GM18508 (cell line): ENCODE measurements at regions not wholly inside any gene's neighbourhood (a gene's known extent, or its start where the extent isn't known, plus 50 kb on each side); places are given as distances from the start of the nearest gene placed in this dataset.
"Not testable (repeated sequence)": the region's sequence is repeated elsewhere in the genome, so short reads cannot be mapped to it uniquely, and the experiment has no call there.

ENCODE experiments used
- ATAC-seq: cut with Tn5 transposase; IDR thresholded peaks from one replicate; pipeline ENCODE4 v1.9.1; 2021; ENCODE audit warnings: moderate number of reproducible peaks; ENCODE audit not compliant: insufficient read depth, unreplicated experiment

- ATAC-seq, result no peak
Observed at GRCh38 chr16:13835935-13836730, 83.8 kb upstream of the ERCC4 start.

GRCh38 chr16:13838401-13839190, 81.4 kb upstream of the ERCC4 start:
- ATAC-seq, result no peak

GRCh38 chr16:13839577-13839976, 80.4 kb upstream of the ERCC4 start:
- no peak for ATAC-seq

GRCh38 chr16:13845232-13845631, 74.7 kb upstream of the ERCC4 start:
- no peak for ATAC-seq

GRCh38 chr16:13848795-13849194, 71.2 kb upstream of the ERCC4 start:
- ATAC-seq, result no peak

- ATAC-seq, result not testable (repeated sequence)
Observed at GRCh38 chr16:13850173-13850572, 69.8 kb upstream of the ERCC4 start.

GRCh38 chr16:13852827-13853226, 67.1 kb upstream of the ERCC4 start:
- no peak for ATAC-seq

GRCh38 chr16:13856398-13856797, 63.6 kb upstream of the ERCC4 start:
- ATAC-seq, result no peak

GRCh38 chr16:13856811-13857511, 63.0 kb upstream of the ERCC4 start:
- no peak for ATAC-seq

- ATAC-seq, result no peak
Observed at GRCh38 chr16:13858873-13859580, 60.9 kb upstream of the ERCC4 start.

- ATAC-seq, result no peak
Observed at GRCh38 chr16:13863075-13863765, 56.7 kb upstream of the ERCC4 start.

- ATAC-seq, result no peak
Observed at GRCh38 chr16:13864689-13865088, 55.3 kb upstream of the ERCC4 start.

GRCh38 chr16:13866073-13866472, 53.9 kb upstream of the ERCC4 start:
- ATAC-seq, result no peak
